HG02763 (cell line): ENCODE measurements at regions not wholly inside any gene's neighbourhood (a gene's known extent, or its start where the extent isn't known, plus 50 kb on each side); places are given as distances from the start of the nearest gene placed in this dataset.

Source experiments
- ATAC-seq: cut with Tn5 transposase; IDR thresholded peaks from one replicate; pipeline ENCODE4 v1.9.1; 2021; ENCODE audit warnings: mild to moderate bottlenecking, moderate library complexity; ENCODE audit not compliant: unreplicated experiment

DNA sequence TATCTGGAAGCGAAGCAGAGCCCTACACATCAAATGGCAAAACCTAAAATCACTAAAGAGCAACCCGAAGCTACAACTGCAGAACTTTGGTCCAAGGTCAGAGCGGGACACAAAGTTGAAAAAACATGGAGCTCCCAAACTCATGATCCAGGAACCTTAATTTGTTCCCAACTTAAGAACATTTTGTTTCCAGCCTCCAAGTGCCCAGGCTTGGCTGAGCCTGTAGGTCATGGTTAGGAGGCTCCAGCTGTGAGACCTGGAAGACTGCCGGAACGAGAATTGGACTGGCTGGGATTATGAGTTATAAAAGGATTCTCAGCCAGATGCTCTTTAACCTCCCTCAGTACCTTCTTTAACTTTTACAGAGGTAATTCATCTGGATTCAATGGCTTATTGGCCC, 349.1 kb upstream of the DDX53 start:
- no peak for ATAC-seq

DNA sequence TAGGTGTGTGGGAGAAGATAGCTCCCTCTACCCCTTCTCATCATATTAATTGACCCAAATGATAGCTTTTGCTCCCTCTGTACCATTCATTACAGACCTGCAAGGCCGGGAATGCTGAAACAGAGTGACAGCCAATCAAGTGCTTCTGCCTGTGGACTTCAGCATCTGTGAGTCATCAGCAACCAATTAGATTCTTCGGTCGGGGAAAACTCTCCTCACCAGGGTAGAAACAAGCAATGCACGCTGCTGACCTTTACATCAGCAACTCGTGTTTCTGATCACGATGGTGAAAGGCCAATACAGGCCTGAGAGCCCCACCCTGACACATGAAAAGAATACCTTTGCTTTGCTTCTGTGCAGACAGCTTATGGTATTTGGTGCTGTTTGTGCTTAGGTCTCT, 347.2 kb upstream of the DDX53 start:
- no peak for ATAC-seq

DNA sequence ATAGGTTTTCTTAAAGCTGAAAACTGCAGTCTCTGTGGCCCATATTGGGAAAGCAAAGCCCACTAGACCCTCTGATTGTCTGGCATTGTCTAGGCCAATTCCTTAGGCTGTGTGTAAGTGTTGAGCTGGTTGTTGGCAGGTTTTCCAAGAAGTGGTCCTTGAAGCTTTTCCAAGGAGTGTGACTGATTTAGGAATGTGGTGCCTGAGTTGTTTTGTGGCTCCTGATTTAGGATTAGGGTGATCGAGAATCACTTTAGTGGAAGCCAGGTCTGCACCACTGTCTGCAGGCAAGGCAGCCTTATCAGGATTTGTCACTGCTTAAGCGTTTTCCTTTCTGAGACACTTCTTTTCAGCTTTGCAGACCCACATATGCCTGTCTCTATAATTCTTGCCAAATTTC, 339.0 kb upstream of the DDX53 start:
- no peak for ATAC-seq

DNA sequence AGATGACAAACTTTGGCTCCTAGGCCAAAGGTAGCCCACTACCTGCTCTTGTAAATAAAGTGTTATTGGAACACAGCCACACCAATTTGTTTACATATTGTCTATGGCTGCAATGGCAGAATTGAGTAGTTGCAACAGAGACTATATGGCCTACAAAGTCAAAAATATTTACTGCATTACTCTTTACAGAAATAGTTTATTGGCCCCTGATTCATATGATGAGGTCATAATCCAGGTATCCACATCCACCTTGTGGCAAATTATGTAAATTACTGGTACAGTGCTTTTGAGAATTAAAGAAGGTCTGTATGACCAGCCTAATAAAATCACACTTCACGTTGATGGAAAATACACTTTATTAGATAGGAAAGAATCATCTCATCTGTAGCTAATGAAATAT, 337.0 kb upstream of the DDX53 start:
- no peak for ATAC-seq

DNA sequence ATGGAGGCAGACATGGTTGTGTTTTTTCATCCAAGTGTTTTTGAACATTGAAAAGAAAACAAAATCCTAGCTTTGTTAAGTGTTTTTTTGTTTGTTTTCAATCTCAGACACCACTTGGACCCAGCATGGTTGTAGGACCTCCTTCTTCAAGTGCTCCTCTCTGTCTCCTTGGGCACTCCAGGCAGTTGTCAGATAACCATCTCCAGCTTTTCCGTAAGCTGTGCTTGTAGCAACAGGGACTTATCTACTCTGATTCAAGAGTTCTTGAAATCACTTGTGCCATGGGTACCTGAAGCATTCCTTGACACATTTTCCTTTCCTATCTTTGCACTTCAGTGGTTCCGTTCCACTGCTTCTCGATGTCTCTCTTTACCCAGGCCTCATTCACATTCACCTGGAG, 334.9 kb upstream of the DDX53 start:
- no peak for ATAC-seq

DNA sequence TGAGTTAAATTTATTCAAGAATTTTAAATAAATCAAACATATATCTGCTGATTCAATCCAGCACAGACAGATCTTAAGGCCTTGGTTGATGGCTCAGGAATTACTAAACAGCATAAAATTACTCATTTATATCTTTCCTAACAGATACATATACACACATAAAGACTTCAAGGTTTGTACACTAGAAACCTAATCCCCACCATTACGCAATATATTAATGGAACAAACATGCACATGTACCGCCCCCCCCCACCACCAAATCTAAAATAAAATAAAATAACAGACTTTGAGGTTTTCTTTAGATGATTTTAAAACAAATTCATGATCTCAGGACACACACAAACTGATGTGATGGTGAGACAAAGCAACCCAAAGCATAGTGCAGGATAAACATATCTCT, 333.9 kb upstream of the DDX53 start:
- no peak for ATAC-seq

DNA sequence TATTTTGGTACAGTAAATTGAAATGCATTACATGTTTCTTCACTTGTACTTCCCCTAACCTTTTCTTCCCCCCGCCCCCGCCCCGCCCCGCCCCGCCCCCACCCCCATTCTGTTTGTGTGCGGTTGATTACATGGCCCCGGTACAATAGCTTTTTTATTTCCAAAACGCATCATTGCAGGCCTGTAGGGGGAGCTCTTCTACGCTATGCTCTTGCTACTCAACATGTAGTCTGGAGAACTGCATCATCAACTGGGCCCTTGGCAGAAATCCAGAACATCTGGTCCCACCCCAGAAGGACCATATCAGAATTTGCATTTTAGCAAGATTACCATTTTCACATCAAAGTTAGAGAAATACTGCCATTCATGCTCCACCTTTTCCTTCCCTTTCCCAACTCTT, 333.3 kb upstream of the DDX53 start:
- no peak for ATAC-seq

DNA sequence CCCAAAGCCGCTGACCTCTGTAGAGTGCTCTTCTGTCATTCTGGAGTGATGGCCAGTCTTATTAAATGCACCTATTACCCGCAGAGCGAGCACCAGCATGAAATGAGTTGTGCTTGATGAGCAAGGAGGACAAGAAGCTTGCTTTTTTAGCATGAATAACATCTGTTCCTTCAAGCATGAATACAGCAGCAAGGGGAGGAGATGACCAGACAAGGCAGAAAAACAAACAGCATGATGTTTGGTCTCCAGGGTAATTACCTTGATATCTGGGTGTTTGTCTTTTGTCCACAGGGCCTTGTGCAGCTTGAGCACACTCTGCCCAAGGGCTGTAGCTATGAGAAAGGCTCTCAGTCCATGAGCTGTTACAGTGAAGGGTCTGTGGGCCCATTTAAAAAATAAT, 324.8 kb upstream of the DDX53 start:
- ATAC-seq, result no peak

- no peak for ATAC-seq
Measured at GRCh38 chrX:22686138-22686541, 313.6 kb upstream of the DDX53 start.

- ATAC-seq, result no peak
Measured at GRCh38 chrX:22689290-22689689, 310.5 kb upstream of the DDX53 start.

- no peak for ATAC-seq
Measured at GRCh38 chrX:22690116-22690515, 309.6 kb upstream of the DDX53 start.

- ATAC-seq, result no peak
Measured at GRCh38 chrX:22691966-22692565, 307.7 kb upstream of the DDX53 start.

DNA sequence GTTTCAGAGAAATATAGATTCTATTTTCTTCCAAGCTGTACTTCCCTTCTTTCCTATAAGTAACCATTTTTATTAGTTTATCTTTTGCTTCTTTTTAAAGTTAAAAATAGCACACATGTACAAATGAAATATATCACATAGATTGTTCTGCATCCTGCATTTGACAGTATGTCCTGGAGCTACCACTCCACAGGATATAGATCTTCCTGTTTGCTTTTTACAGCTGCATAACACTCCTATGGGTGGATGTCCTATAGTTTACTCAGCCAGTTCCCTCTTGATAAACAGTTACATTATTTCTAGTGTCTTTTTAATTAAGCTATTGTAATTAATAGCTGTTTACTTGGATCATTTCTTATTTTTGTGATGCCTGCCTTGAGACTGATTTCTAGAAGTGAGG, 301.6 kb upstream of the DDX53 start:
- ATAC-seq, result no peak

GRCh38 chrX:22699581-22700091, 300.1 kb upstream of the DDX53 start:
- ATAC-seq, result no peak

DNA sequence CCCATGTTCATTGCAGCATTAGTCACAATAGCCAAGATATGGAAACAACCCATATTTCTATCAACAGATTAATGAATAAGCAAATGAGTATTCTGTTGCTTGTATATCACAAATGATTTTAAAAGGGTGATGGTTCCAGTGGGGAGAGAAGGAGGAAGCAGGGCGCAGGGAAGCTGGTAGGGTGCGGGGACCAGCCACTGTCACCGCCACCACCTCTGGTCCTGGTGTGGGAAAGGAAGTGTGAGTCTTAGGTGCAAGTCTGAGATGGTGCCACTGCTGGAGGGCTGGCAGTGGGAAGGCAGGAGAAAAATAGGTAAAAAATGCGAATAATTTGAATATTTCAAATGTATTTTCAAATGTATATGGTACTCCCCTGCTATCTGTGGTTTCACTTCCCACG, 286.8 kb upstream of the DDX53 start:
- ATAC-seq, result no peak

DNA sequence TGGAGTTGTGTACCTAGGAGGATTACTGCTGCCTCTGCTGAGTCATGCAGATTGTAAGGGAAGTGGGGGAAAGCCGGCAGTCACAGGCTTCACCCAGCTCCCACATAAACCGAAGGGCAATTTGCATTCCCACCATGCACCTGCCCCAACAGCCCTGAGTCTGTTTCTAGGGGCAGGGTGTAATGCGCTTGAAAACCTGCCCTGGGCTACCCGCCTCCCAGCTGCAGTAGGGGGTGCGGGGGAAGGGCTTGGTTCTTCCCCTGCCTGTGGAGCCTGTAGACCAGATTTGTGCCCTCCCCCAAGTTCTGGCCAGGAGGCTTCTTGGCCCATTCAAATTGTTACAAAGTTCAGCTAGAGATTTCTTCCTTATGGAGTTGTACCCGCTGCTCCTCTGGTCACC, 269.2 kb upstream of the DDX53 start:
- ATAC-seq, result no peak

GRCh38 chrX:22737541-22737940, 262.2 kb upstream of the DDX53 start:
- no peak for ATAC-seq

GRCh38 chrX:22739276-22739675, 260.5 kb upstream of the DDX53 start:
- no peak for ATAC-seq

DNA sequence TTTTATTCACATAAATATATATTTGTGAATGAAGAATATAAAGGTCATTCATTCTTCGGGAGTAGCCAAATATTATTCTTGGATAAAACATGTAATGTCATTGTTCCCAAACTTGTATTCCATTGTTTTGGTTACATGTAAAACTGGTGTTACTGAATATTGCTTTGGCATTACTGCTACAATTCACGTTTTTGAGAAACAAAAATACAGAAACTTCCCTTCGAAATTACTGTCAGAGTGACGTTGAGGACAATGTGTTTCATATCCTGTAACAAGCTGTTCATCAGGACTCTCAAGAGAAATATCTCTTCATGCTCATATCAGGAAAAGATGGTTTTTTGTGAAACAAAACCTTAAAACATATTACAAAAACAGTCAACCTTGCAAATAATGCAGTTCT, 258.9 kb upstream of the DDX53 start:
- no peak for ATAC-seq

DNA sequence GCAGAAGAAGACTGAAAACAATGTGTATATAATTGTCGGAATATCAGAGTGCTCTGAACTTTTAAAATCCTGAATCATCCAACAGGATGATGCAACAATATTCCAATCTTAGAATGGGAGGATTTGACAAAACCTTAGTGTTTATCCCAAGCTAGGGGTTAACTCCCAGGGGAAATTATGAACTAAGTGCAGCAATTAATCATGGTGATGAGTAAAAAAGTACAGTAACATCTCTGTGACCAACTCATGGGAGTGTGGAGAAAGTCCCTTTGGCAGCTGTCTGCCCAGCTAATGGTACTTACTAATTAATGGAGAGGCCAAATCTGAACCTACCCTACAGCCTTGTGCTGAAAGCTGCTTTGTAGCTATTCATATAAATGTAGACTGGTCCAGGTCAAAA, 257.6 kb upstream of the DDX53 start:
- ATAC-seq, result no peak

DNA sequence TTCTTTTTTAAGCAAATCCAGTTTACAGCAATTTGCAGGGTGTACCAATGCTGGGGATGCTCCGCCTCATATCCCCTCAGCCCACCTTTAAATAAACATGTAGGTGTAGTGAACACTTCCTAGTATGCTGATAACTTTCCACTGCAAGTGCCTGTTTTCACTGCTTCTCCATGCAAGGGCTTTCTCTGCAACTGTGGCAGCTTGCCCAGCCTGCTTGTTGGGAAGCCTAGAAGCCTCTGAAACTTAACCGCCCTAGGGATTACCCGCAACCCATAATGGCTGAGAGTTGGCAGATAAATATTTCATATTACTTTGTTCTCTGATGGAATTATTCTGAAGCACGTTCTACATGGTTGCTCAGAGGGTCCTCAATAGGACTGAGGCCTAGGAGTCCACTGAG, 253.7 kb upstream of the DDX53 start:
- no peak for ATAC-seq

DNA sequence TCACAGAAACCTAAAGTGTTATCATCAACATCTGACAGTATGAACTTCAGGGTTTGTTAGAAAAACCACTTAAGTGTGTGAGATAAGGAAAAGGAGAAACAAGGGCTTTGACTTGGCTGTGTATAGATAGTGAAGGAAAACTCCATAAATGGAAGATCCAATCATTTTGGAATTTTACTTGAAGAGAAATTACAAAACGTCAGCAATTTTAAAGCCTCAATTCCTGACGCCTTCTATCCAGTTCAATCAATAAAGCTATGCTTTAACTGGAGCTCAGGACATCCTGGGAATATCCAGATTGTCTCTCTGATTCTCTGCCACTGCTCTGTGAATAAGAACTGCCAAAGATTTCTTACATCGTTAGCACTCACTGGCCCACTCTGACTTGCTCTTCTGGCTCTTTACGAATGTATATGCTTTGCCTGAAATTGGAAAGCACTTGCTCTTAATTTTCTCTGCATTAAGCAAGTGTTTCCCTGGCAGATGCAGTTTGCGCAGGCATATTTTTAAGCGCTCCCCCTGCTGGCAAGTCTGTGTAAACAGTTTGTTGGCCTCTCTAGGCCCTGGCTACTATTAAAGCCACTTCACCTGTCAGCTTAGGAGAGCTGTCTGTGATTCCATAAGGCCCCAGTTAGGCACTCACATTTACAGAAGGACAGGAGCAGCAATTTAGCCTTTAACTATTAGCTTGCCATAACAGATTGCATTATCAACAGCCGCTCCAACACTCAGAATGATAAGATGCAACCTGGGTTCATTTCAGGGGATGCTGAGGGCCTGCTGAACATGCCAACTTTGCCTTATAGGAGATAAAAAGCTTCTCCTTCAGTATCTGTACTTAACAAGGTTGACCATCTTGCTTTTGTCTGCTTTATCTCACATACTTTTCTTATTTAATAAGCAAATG, 251.4 kb upstream of the DDX53 start:
- ATAC-seq, result peak; percentile 78
